SK-N-SH (cell line): ENCODE measurements at regions not wholly inside any gene's neighbourhood (a gene's known extent, or its start where the extent isn't known, plus 50 kb on each side); places are given as distances from the start of the nearest gene placed in this dataset.

ENCODE experiments used
- ELF1 ChIP-seq: IDR thresholded peaks from 2 replicates; pipeline ENCODE4 v1.4.0; 2012
- EP300 ChIP-seq, 2 experiments: IDR thresholded peaks; 2 replicates each; pipeline versions ENCODE4 v1.4.0 to v1.6.1; 2012; ENCODE audit warnings: borderline replicate concordance in 1 of 2, low read depth in 1 of 2, low read length in 1 of 2
- GABPA ChIP-seq: IDR thresholded peaks from 2 replicates; pipeline ENCODE4 v1.4.0; 2012; ENCODE audit warnings: low read depth, mild to moderate bottlenecking
- GATA2 ChIP-seq: sonication (generic); formaldehyde crosslinking; IDR thresholded peaks from 2 replicates; pipeline ENCODE4 v1.5.0; 2020; ENCODE audit warnings: mild to moderate bottlenecking, missing genetic modification reagents
- TF ChIP-seq, protein P1 (sequence below): fragments of 200-600 bp; sonication (generic); IDR thresholded peaks from 2 replicates; pipeline ENCODE4 v1.6.1; 2017; ENCODE audit warnings: antibody characterized with exemption, mild to moderate bottlenecking, moderate library complexity

- TF ChIP-seq, protein P1, sequence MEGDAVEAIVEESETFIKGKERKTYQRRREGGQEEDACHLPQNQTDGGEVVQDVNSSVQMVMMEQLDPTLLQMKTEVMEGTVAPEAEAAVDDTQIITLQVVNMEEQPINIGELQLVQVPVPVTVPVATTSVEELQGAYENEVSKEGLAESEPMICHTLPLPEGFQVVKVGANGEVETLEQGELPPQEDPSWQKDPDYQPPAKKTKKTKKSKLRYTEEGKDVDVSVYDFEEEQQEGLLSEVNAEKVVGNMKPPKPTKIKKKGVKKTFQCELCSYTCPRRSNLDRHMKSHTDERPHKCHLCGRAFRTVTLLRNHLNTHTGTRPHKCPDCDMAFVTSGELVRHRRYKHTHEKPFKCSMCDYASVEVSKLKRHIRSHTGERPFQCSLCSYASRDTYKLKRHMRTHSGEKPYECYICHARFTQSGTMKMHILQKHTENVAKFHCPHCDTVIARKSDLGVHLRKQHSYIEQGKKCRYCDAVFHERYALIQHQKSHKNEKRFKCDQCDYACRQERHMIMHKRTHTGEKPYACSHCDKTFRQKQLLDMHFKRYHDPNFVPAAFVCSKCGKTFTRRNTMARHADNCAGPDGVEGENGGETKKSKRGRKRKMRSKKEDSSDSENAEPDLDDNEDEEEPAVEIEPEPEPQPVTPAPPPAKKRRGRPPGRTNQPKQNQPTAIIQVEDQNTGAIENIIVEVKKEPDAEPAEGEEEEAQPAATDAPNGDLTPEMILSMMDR, result no peak
- TF ChIP-seq GATA2 (CRISPR knock-in tag) (no peak), GABPA (no peak), EP300 (IDR thresholded peaks at IDR 0.05; ENCODE audit: borderline replicate concordance in 1 of 2, low read depth in 1 of 2, low read length in 1 of 2) (no peak), ELF1 (no peak)
Observed at GRCh38 chr6:33927616-33928015, 123.8 kb upstream of the MLN start.
